Mesodermal cell (in vitro differentiated cells): ENCODE measurements at regions not wholly inside any gene's neighbourhood (a gene's known extent, or its start where the extent isn't known, plus 50 kb on each side); places are given as distances from the start of the nearest gene placed in this dataset.
"Not testable (repeated sequence)": the region's sequence is repeated elsewhere in the genome, so short reads cannot be mapped to it uniquely, and the experiment has no call there.

Experiments used
- H3K27ac ChIP-seq: 2 replicates; pipeline ENCODE4 v1.7.0; 2013; ENCODE audit warnings: mild to moderate bottlenecking, low read depth, low read length, moderate library complexity; ENCODE audit not compliant: severe bottlenecking
- H3K36me3 ChIP-seq: 2 replicates; pipeline ENCODE4 v1.7.1; 2013; ENCODE audit warnings: mild to moderate bottlenecking, low read length, moderate library complexity; ENCODE audit not compliant: control insufficient read depth, insufficient read depth
- H3K4me1 ChIP-seq: one replicate; pipeline ENCODE4 v1.7.1; 2013; ENCODE audit warnings: mild to moderate bottlenecking, low read length; ENCODE audit not compliant: insufficient read depth, control insufficient read depth, poor library complexity, severe bottlenecking
- H3K4me3 ChIP-seq: 2 replicates; pipeline ENCODE4 v1.7.0; 2013; ENCODE audit warnings: low read length, control low read depth, mild to moderate bottlenecking; ENCODE audit not compliant: insufficient read depth, poor library complexity, severe bottlenecking; ENCODE audit errors: extremely low read depth
- H3K9me3 ChIP-seq: 2 replicates; pipeline ENCODE4 v1.7.1; 2013; ENCODE audit warnings: mild to moderate bottlenecking, low read length, moderate library complexity; ENCODE audit not compliant: control insufficient read depth
- WGBS, 2 experiments: methylation state at CpG; one replicate each; pipeline ENCODE4 v1.1.5; 2013; ENCODE audit warnings: missing lambda C conversion rate in 2 of 2; ENCODE audit not compliant: insufficient coverage in 2 of 2; 5-methylcytosine and 5-hydroxymethylcytosine counted together

- Histone ChIP-seq H3K4me1 (peaks cover 8% of the 10 kb centered on the region), H3K9me3 (no peaks in the 10 kb centered on the region), H3K27ac (no peak overlapping the region), H3K4me3 (no peak overlapping the region), H3K36me3 (no peaks in the 10 kb centered on the region)
- WGBS, 2 experiments, result 89 to 97% methylated on average over 3 to 7 of the region's 10 CpGs
Measured at GRCh38 chr5:39761199-39761950, 336.6 kb upstream of the DAB2 start.

- peaks cover 9% of the 10 kb centered on the region for H3K4me1 ChIP-seq
- H3K36me3 ChIP-seq, result no peaks in the 10 kb centered on the region
- no peaks in the 10 kb centered on the region for H3K9me3 ChIP-seq
- H3K4me3 ChIP-seq, result no peak overlapping the region
- WGBS, 2 experiments, result 80% methylated on average over 1 of the region's 5 CpGs; no CpG with 5 or more reads in 1 of the 2 experiments
- peak overlapping the region; percentile 36 for H3K27ac ChIP-seq
Measured at GRCh38 chr5:39760385-39761198, 335.8 kb upstream of the DAB2 start.

- Histone ChIP-seq H3K4me3 (no peak overlapping the region), H3K4me1 (peaks cover 14% of the 10 kb centered on the region), H3K9me3 (no peaks in the 10 kb centered on the region), H3K36me3 (no peaks in the 10 kb centered on the region), H3K27ac (no peak overlapping the region)
Measured at GRCh38 chr5:39759701-39760100, 334.9 kb upstream of the DAB2 start.

- no peak overlapping the region for H3K27ac ChIP-seq
- WGBS, 2 experiments, result no CpG with 5 or more reads among the region's 3 CpGs
- H3K36me3 ChIP-seq, result no peaks in the 10 kb centered on the region
- H3K9me3 ChIP-seq, result peaks cover 3% of the 10 kb centered on the region
- peaks cover 14% of the 10 kb centered on the region for H3K4me1 ChIP-seq
- H3K4me3 ChIP-seq, result no peak overlapping the region
Measured at GRCh38 chr5:39758426-39758825, 333.6 kb upstream of the DAB2 start.

GRCh38 chr5:39757131-39757530, 332.4 kb upstream of the DAB2 start:
- 100% methylated on average over 1 of the region's 1 CpG; no CpG with 5 or more reads in 1 of the 2 experiments for WGBS, 2 experiments
- no peak overlapping the region for H3K27ac ChIP-seq

GRCh38 chr5:39755986-39756385, 331.2 kb upstream of the DAB2 start:
- Histone ChIP-seq H3K36me3 (no peaks in the 10 kb centered on the region), H3K4me1 (peaks cover 13% of the 10 kb centered on the region), H3K4me3 (no peak overlapping the region), H3K27ac (no peak overlapping the region), H3K9me3 (peaks cover 3% of the 10 kb centered on the region)

More at GRCh38 chr5:39757131-39757530, 332.4 kb upstream of the DAB2 start:
- peaks cover 14% of the 10 kb centered on the region for H3K4me1 ChIP-seq
- H3K36me3 ChIP-seq, result no peaks in the 10 kb centered on the region
- H3K4me3 ChIP-seq, result no peak overlapping the region
- H3K9me3 ChIP-seq, result peaks cover 3% of the 10 kb centered on the region

- Histone ChIP-seq H3K36me3 (no peaks in the 10 kb centered on the region), H3K4me1 (peaks cover 8% of the 10 kb centered on the region), H3K4me3 (no peak overlapping the region), H3K27ac (no peak overlapping the region), H3K9me3 (peaks cover 3% of the 10 kb centered on the region)
Measured at GRCh38 chr5:39755452-39755851, 330.7 kb upstream of the DAB2 start.

GRCh38 chr5:39753747-39754146, 329.0 kb upstream of the DAB2 start:
- not testable (repeated sequence) for H3K36me3 ChIP-seq, H3K4me1 ChIP-seq, H3K9me3 ChIP-seq, H3K4me3 ChIP-seq, H3K27ac ChIP-seq
- 83% methylated on average over 1 of the region's 1 CpG; no CpG with 5 or more reads in 1 of the 2 experiments for WGBS, 2 experiments

GRCh38 chr5:39750661-39751060, 325.9 kb upstream of the DAB2 start:
- Histone ChIP-seq H3K4me1 (peaks cover 6% of the 10 kb centered on the region), H3K9me3 (peaks cover 3% of the 10 kb centered on the region), H3K36me3 (no peaks in the 10 kb centered on the region), H3K4me3 (no peak overlapping the region), H3K27ac (no peak overlapping the region)
- WGBS, 2 experiments, result 86% methylated on average over 1 of the region's 4 CpGs; no CpG with 5 or more reads in 1 of the 2 experiments

- no peaks in the 10 kb centered on the region for H3K4me1 ChIP-seq
- no peaks in the 10 kb centered on the region for H3K9me3 ChIP-seq
- H3K4me3 ChIP-seq, result no peak overlapping the region
- no peaks in the 10 kb centered on the region for H3K36me3 ChIP-seq
- H3K27ac ChIP-seq, result no peak overlapping the region
- 100% methylated on average over 1 of the region's 2 CpGs; no CpG with 5 or more reads in 1 of the 2 experiments for WGBS, 2 experiments
Measured at GRCh38 chr5:39742916-39743315, 318.1 kb upstream of the DAB2 start.

- no peaks in the 10 kb centered on the region for H3K9me3 ChIP-seq
- H3K27ac ChIP-seq, result no peak overlapping the region
- WGBS, 2 experiments, result 95 to 96% methylated on average over 5 to 13 of the region's 15 CpGs
- H3K4me3 ChIP-seq, result no peak overlapping the region
- H3K36me3 ChIP-seq, result no peaks in the 10 kb centered on the region
- no peaks in the 10 kb centered on the region for H3K4me1 ChIP-seq
Measured at GRCh38 chr5:39740404-39740803, 315.6 kb upstream of the DAB2 start.
